HG03025 (cell line): ENCODE measurements at regions not wholly inside any gene's neighbourhood (a gene's known extent, or its start where the extent isn't known, plus 50 kb on each side); places are given as distances from the start of the nearest gene placed in this dataset.

Experiments used
- ATAC-seq: cut with Tn5 transposase; IDR thresholded peaks from one replicate; pipeline ENCODE4 v1.9.1; 2021; ENCODE audit warnings: mild to moderate bottlenecking, moderate library complexity; ENCODE audit not compliant: unreplicated experiment, low FRiP score

DNA sequence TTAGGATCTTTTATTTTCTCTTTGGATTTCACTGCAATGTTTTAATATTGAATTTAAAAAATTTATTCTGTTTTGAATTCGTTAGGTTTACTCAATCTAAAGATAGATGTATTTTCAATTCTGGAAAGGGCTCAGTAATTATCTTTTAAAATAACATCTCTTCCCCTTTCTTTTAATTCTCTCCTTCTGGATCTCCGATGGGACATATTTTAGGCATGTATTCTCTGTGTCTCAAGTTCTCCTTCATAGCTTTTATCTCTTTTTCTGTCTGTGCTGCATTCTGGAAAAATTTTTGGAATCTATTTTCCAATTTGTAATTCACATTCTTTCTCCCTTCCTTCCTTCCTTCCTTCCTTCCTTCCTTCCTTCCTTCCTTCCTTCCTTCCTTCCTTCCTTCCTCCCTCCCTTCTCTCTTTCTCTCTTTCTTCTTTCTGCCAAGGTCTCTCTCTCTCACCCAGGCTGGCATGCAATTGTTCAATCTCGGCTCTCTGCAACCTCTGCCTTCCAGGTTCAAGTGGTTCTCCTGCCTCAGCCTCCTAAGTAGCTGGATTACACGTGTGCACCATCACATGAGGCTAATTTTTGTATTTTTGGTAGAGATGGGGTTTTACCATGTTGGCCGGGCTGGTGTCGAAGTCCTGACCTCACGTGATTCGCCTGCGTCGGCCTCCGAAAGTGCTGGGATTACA is 98.5 kb upstream of the CTTNBP2 start:
- ATAC-seq, result no peak

DNA sequence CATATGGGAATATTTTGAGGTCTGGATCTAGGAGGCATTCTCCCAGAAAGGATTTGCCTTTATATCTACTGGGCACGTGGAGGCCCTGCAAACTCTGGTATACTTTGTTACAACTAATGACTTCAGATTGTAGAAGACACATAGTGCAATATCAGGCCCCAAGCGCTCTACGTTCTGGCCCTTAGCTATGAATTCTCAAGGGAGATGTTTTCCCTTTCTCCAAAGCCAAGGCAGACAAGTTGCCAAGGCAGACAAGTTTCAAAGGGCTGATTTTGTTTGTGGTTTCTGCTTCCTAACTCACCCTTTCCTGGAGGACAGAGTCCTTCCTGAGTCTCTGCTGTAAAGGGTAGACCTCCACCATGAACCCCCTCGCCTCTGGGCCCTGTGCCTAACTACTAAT is 99.4 kb upstream of the CTTNBP2 start:
- no peak for ATAC-seq

DNA sequence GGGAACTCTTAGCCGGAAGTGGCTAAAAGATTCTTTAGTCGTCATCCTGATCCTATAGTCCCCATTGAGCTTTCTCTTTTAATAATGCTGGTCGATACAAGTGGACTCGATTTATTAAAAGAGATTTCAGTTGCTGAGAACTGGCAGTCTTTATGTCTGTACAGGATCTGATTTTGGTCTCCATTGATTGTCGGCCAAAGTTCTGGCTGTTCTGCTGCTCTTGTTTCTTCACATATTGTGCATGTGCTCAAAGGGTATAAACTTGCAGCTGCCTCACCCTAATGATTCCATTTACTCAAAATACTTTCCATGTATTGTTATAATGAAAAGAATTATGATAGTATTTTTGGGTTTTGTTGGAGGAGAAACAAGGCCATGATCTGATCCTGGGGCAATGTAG is 100.7 kb upstream of the CTTNBP2 start:
- ATAC-seq, result no peak

DNA sequence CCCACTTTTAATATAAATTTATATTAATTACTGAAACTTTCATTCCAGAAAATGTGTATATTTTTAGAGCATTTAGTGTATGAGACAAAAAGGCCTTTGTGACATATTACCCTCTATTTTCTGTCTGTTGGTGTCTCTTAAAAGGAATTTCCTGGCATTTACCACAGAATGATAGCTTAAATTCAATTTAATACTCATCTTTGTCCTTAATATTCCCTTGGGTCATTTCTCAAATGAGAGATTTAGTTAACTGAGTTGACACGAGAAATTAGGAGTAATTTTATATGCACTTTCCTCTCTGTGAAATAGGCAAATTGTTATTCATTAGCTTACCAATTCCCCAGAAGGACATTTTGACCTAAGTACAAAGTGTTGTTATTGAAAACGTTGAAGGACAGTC is 101.7 kb upstream of the CTTNBP2 start:
- ATAC-seq, result no peak

DNA sequence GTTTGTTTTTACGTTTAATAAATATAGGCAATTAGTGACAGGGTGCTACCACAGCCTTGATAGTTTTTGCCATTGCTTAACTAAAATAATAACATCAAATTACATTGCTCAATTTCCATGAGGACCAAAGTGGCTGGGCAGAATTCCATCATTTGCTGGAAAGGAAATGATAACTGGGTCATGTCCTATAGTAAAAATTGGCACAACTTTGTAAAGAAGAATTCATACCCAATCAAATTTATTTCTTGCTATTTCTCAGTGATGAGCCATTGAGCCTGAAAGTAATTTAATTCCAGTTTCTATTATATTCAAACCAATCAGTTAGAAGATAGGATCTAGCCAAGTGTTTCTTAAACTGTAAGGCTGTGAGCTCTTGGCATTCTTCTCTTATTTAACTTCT is 102.2 kb upstream of the CTTNBP2 start:
- ATAC-seq, result no peak

DNA sequence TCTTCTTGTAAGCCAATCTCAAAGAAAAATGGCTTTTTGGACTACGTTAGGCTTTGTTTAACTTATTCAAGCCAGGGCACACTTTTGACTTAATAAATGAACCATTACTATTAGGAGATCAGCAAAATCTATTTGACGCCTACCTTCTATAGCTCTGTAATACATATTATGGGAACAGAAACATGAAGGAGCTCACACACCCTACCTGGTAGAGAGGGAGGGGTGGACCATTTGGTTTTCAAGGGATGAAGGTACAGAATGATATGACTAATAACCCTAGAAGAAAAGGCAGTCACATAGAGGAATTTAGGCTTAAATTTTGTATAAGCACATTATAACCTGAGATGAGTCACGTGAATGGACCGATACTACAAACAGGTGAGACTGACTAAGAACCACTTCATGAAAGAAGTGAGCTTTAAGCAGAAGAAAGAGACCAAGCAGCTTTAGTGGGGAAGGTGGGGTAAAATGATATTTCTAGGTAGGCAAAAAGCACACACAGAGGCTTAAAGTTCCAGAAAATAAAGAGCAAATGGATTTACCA is 106.8 kb upstream of the CTTNBP2 start:
- no peak for ATAC-seq

DNA sequence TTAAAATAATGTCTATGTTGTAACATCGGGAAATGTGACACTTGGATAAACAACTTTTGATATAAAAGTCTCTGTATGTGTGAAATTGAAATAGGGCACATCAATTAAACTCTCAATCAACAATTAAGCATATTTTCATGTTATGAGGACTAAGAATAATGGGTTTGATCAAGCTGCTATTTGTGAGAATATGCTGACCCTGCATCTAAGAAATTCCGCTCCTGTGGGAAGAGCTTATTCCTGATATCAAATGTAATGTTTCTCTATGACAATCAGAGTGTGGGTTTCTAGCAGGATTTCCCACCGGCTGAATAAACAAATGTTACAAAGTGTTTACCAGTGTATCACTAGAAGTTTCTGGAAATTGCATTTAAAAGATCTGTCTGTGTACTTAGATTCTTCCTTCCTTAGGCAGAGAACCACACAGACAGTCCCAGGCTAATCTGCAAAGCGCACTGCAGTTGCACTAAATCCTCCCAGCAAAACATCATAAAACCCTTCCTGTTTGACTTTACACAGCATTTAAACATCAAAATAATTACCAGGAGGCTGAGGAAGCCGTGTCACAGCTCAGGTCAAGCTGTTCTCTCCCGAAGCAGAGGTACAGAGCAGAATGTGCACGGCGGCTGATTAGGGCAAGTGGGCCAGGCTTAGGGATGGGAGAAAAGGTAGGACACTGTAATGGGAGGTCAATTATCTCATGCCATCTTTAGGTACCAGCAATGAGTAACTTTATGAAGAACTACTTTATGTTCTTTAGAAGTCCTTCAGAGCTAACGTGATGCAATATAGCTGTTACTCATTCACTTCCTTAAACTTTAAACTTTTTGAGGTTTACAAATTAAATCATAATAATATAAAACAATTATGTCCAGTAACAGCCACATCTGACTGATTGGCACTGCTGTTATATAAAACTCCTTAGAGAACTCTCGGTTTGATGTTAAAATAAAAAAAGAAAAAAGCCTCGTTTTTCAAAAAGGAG is 109.1 kb upstream of the CTTNBP2 start:
- ATAC-seq, result no peak

DNA sequence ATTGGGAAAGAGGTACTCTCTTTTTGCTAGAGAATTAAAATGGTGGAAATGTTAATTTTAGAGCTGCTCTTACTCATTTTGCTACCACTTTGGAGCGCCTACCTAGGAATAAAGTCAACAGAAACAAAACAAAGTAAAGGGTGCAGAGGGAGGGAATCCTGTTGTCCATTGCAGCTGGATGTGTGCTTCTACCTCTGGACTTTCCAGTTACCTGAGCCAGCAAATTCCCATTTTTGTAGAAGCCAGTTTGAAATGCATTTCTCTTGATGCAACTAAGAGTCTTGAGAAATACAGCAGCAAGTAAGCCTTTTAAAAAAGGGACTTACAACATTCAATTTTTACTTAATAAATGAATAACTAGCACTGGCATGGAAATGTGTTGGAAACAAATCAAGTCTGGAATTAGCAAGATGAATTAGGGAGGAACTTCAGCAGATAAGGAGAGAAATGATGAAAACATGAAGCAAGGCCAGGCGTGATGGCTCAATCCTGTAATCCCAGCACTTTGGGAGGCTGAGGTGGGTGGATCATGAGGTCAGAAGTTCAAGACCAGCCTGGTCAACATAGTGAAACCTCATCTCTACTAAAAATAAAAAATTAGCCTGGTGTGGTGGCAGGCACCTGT is 113.5 kb upstream of the CTTNBP2 start:
- no peak for ATAC-seq

DNA sequence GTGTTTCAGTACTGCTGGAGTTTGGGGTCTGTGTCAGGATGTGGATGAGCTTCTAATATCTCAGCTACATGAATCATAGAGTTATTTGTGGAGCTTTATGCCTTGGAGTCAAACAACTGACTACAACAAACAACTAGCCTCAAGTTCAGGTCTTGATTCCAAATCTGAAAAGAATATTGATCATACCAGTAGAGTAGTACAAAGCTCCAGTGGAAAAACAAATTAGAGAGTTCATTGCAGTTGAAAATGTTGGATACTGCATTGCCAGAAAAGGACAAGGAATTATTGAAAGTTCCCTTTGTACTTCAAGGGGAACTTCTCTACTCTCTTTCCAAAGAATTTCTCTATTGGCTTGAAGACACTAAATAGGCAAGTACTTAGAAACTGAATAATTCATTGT is 117.6 kb upstream of the CTTNBP2 start:
- ATAC-seq, result no peak

DNA sequence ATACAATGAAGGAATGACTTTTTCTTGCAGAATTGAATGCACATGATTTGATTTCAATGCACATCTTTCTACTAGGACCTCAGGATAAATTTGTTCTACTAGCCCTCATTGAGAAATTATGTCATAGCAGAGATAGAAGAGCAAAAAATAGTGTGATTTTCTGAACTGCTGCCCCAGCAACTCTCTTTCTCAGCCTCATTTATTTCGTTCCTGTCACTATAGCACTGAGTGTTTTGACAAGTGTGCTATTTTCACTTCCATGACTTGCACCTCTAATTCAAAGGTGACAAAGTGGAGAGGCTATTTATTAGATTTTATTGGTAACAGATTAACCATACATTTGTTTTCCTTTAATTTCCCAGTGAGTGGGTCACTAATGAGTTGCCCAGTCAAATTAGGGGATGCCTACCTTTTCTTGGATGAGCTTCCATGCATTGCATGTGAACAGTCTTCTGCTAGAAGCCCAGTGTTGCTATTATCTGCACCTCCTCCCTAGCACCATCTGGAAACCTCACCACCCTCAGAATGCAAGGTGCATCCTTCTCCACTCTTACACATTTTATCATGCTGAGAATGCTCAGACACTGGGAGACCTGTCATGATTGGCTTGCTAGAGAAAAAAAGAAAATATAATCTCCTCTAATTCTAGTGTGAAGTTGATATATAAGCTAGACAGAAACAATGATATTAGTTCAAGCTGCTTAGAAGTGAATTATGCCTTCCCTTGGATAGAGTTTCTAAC is 119.6 kb upstream of the CTTNBP2 start:
- no peak for ATAC-seq

DNA sequence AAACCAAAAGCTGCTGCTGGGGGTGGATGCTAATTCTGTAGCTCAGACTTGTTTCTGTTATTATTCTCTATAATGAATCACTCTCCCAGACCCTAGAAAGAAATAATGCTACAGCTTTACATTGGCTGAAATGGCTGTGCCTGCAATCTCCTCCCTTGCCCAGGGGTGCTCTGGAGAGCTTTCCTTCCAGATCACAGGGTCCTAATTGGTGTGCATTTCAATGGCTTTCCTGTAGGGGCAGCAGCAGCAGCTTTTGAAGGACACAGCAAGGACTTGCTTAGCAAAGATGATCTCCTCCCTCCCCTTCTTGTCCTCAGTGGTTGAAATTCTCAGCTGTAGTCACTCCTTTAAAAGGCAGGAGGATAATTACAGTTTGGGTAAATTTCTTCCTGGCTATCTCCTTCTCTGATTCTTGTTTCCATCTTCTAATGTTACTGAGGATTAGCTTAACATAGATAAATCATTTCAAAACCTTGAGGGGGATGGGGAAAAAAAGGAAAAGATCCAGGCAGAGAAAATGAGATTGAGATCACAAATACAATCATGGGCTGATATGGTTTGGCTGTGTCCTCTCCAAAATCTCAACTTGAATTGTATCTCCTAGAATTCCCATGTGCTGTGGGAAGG is 120.2 kb upstream of the CTTNBP2 start:
- peak; percentile 87 for ATAC-seq

DNA sequence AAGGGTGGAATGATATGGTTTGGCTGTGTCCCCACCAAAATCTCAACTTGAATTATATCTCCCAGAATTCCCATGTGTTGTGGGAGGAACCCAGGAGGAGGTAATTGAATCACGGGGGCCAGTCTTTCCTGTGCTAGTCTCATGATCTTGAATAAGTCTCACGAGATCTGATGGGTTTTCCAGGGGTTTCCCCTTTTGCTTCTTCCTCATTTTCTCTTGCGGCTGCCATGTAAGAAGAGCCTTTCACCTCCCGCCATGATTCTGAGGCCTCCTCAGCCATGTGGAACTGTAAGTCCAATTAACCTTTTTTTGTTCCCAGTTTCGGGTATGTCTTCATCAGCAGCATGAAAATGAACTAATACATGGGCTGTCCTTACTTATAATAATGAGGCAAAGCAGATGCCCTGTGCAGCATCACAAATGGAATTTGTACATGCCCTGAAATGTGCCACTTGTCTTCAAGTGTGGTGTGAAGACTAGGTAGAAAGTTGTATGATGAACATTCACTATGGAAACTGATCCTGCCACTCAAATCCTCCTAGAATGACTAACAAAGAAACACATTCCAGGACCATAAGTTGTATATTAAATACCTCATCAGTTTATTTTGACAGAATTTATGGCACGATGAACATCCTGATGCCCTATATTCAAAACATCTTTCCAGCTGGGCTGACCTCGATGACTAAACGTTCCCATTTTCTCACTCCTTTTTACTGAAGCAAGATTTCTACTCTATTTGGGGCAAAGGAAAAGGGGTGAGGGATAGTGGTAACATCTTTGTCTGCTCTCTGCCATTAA is 122.8 kb upstream of the CTTNBP2 start:
- ATAC-seq, result no peak

DNA sequence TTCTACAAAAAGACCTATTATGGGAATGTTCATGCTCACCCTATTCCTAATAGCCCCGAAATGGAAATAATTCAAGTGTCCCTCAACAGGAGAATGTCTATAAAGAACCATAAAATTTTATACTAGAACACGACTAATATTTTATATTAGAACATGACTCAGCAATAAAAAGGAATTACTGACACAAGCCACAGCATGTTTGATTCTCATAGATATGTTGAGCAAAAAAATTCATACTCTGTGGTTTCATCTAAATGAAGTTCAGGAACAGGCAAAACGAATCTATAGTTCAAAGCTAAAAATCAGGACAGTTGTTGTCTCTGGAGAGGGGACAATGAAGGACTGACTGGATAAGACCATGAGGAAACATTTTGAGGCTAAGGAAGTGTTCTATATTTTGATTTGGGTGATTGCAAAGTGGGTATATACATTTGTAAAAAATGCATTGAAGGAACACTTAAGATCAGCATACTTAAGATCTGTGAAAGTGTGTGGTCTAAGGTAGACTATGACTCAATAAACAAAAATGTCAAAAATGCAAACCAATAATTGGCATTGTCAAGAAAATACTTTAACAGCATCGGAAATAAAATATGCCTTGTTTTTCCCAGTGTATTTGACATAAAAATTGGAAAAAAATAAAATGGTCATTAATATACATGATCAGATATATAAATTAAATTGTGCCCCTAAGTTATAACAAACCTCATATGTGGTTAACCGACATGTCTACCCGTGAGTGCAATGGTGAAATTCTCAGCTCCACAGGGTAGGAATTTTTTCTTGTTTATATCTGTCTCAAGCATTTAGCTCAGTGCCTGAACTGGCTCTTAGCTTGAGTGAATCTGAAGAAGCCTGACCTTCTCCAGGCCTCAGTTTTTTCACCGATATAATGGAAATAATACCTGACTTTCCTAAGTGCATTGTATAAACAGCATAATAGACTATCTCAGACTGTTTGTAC is 124.9 kb upstream of the CTTNBP2 start:
- ATAC-seq, result no peak

DNA sequence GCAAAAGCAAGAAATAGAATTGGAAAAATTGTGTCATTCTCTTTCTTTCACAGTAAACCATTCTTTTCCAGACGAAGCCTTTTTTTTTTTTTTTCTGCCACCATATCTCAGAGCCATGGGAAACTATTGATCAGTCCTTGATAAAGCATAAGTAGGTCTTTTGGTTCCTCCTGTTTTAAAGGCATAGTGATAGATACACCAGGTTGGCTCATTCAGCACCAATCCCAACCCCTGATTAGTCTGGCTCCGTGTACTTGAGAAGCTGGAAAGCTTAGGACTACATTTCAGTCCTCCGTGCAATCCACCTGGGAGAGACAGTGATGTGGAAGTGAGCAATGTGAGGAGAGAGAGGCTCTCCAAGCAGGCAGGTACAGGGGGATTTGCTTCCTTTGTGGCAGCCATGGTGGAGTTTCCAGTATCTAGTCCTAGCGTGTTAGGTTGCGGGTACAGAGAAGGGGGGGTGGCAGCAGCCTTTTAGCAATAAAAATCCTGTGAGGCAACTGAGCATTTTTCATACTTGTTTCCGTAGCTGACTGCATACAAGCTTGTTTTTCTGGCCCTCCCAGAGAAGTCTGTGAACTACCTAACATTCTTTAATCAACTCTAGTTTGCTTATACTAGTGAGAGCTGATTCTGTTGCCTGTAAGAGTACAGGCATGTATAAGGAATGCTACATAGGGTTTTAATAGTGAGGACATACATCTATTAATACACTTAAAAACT is 127.4 kb upstream of the CTTNBP2 start:
- ATAC-seq, result no peak

DNA sequence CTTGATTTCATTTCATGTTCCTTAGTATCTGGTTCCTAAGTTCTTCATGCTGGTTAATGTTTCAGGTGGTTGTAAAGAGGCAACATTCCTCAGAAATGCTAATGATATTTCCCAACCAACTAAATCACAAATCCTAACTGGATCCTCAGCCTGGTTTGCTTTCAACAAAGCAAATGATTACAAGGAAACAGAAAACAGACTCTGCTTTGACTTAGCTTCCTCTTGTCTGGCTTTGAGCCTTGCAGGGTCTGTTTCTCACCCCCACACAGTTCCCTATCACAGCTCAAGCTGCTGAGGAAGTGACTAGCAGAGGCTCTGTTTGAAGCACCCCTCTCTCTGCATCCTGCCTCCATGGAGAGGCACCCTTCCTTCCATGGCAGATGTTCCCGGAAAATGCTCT is 130.2 kb upstream of the CTTNBP2 start:
- no peak for ATAC-seq

DNA sequence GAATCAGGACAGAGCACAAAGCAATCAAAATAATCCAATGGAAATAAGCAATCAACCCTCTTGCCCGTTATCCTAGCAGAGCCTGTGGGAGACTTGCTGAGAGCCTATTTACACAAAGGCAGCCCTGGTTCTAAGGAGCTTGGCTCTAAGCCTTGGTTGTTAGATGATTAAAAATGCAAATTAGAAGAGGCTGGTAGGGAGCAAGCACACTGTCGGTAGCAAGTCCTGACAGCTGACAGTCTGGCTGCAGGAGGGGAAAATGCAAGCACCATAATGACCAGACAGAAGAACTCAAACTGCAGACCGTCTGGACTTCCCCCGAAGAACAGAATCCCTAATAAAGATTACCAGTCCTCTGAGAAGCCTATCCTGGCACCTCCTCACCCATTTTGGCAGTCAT is 131.8 kb upstream of the CTTNBP2 start:
- no peak for ATAC-seq

DNA sequence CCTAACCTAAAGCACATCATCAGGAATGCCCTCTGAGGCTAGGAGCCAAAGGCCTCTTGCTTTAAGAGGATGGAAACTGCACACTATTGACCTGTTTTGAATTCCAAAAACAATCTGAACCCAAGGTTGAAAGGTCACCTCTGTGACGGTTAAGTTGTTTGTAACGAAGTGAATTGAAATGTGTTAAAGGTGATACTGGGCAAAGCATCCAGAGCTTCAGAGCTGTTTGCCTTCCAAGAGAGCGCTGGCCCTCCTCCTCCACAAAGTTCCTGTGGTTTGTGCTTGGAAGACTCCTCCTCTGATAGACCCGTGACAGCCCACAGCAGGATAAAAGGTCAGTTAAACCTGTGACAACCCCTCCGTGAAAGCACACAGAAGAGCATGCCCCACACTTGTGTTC is 133.7 kb upstream of the CTTNBP2 start:
- no peak for ATAC-seq
